Mesenchymal stem cell (in vitro differentiated cells and primary cell): ENCODE measurements at regions not wholly inside any gene's neighbourhood (a gene's known extent, or its start where the extent isn't known, plus 50 kb on each side); places are given as distances from the start of the nearest gene placed in this dataset.

Experiments
- DNase-seq: peaks from one replicate; pipeline ENCODE4 v3.0.0-alpha.2; 2013
- H2AFZ ChIP-seq: one replicate; pipeline ENCODE4 v1.6.1; 2013; ENCODE audit warnings: low read depth, mild to moderate bottlenecking, control low read depth, inconsistent platforms, low read length, moderate library complexity
- H2AK5ac ChIP-seq: 2 replicates; pipeline ENCODE4 v1.6.1; 2013; ENCODE audit warnings: low read length, moderate library complexity, mild to moderate bottlenecking, inconsistent platforms; ENCODE audit not compliant: severe bottlenecking
- H2BK120ac ChIP-seq: one replicate; pipeline ENCODE4 v1.6.1; 2013; ENCODE audit warnings: low read depth, mild to moderate bottlenecking, inconsistent platforms, low read length, moderate library complexity
- H2BK12ac ChIP-seq, 2 experiments: one replicate each; pipeline ENCODE4 v1.6.1; 2013; ENCODE audit warnings: inconsistent platforms in 2 of 2, low read length in 2 of 2, mild to moderate bottlenecking in 2 of 2, moderate library complexity in 2 of 2, control low read depth in 1 of 2
- H2BK15ac ChIP-seq: one replicate; pipeline ENCODE4 v1.6.1; 2013; ENCODE audit warnings: mild to moderate bottlenecking, low read depth, inconsistent platforms; ENCODE audit not compliant: poor library complexity, severe bottlenecking
- H2BK5ac ChIP-seq: 2 replicates; pipeline ENCODE4 v1.6.1; 2013; ENCODE audit warnings: low read depth, mild to moderate bottlenecking, low read length, control low read depth, inconsistent platforms; ENCODE audit not compliant: poor library complexity, severe bottlenecking
- H3K14ac ChIP-seq, 2 experiments: one replicate each; pipeline ENCODE4 v1.6.1; 2013; ENCODE audit warnings: inconsistent platforms in 2 of 2, low read length in 2 of 2, control low read depth in 1 of 2, mild to moderate bottlenecking in 1 of 2, moderate library complexity in 1 of 2
- H3K18ac ChIP-seq, 2 experiments: one replicate each; pipeline ENCODE4 v1.6.1; 2013; ENCODE audit warnings: inconsistent platforms in 2 of 2, low read length in 2 of 2, control low read depth in 1 of 2, low read depth in 1 of 2, mild to moderate bottlenecking in 1 of 2
- H3K23ac ChIP-seq, 2 experiments: one replicate each; pipeline ENCODE4 v1.6.1; 2013; ENCODE audit warnings: inconsistent platforms in 2 of 2, low read length in 2 of 2, mild to moderate bottlenecking in 2 of 2, moderate library complexity in 2 of 2, control low read depth in 1 of 2
- H3K27ac ChIP-seq: 2 replicates; pipeline ENCODE4 v1.5.1; 2013; ENCODE audit warnings: mild to moderate bottlenecking, moderate library complexity, low read length, control low read depth, inconsistent platforms; ENCODE audit not compliant: poor library complexity, severe bottlenecking
- H3K27me3 ChIP-seq, 2 experiments: 2 replicates each; pipeline versions ENCODE4 v1.6.1 to v1.7.0; 2013; ENCODE audit warnings: low read length in 2 of 2, mild to moderate bottlenecking in 2 of 2, moderate library complexity in 2 of 2, control low read depth in 1 of 2, inconsistent platforms in 1 of 2; ENCODE audit not compliant: control insufficient read depth in 1 of 2, insufficient read depth in 1 of 2
- H3K36me3 ChIP-seq, 2 experiments: 2 replicates each; pipeline versions ENCODE4 v1.6.1 to v1.7.0; 2013; ENCODE audit warnings: low read length in 2 of 2, control low read depth in 1 of 2, inconsistent platforms in 1 of 2, low read depth in 1 of 2, mild to moderate bottlenecking in 1 of 2; ENCODE audit not compliant: insufficient read depth in 2 of 2, control insufficient read depth in 1 of 2
- H3K4ac ChIP-seq, 2 experiments: one replicate each; pipeline ENCODE4 v1.6.1; 2013; ENCODE audit warnings: inconsistent platforms in 2 of 2, low read length in 2 of 2, mild to moderate bottlenecking in 2 of 2, moderate library complexity in 2 of 2, control low read depth in 1 of 2, low read depth in 1 of 2
- H3K4me1 ChIP-seq: 2 replicates; pipeline ENCODE4 v1.6.1; 2013; ENCODE audit warnings: low read depth, low read length, control low read depth; ENCODE audit not compliant: control insufficient read depth, insufficient read depth
- H3K4me2 ChIP-seq: 2 replicates; pipeline ENCODE4 v1.6.1; 2013; ENCODE audit warnings: low read length, mild to moderate bottlenecking, inconsistent platforms; ENCODE audit not compliant: poor library complexity, severe bottlenecking
- H3K4me3 ChIP-seq, 2 experiments: 2 replicates each; pipeline versions ENCODE4 v1.5.1 to v1.7.0; 2013; ENCODE audit warnings: low read length in 2 of 2, mild to moderate bottlenecking in 2 of 2, control low read depth in 1 of 2, low read depth in 1 of 2; ENCODE audit not compliant: insufficient read depth in 1 of 2
- H3K79me1 ChIP-seq: replicated peaks from 2 replicates; pipeline ENCODE4 v1.6.1; 2013; ENCODE audit warnings: mild to moderate bottlenecking, control low read depth, low read length, inconsistent platforms; ENCODE audit not compliant: poor library complexity, severe bottlenecking
- H3K9ac ChIP-seq: 2 replicates; pipeline ENCODE4 v1.7.0; 2013; ENCODE audit warnings: mild to moderate bottlenecking, low read length, moderate library complexity
- H3K9me3 ChIP-seq: 2 replicates; pipeline ENCODE4 v1.7.0; 2013; ENCODE audit warnings: mild to moderate bottlenecking, low read length; ENCODE audit not compliant: control insufficient read depth
- H4K8ac ChIP-seq: one replicate; pipeline ENCODE4 v1.6.1; 2013; ENCODE audit warnings: inconsistent platforms, mild to moderate bottlenecking, low read length, moderate library complexity
- H4K91ac ChIP-seq: one replicate; pipeline ENCODE4 v1.6.1; 2013; ENCODE audit warnings: mild to moderate bottlenecking, low read length, inconsistent platforms
- WGBS: methylation state at CpG from one replicate; pipeline ENCODE4 v1.1.7; 2013; ENCODE audit warnings: mixed read lengths; 5-methylcytosine and 5-hydroxymethylcytosine counted together

DNA sequence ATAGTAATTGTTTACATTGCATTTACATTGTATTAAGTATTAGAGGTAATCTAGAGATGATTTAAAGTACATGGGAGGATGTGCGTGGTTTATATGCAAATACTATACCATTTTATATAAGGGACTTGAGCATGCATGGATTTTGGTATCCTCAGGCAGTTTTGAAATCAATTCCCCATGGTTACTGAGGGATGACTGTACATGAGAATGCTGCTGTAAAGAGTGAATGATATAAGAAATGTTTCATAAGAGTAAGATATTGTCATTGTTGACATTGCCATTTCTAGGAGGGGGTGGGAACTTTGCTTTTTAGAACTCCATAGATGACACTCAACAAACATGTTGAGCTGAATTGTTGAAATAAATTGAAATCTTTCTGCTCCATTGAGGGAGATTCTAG lies 185.0 kb downstream of the SEMA6A start:
- peaks cover 7% of the 10 kb centered on the region for H3K4me1 ChIP-seq
- no peak overlapping the region for H2BK12ac ChIP-seq
- H3K4me3 ChIP-seq, result no peak overlapping the region
- H4K8ac ChIP-seq, result no peak overlapping the region
- no peak overlapping the region for H3K18ac ChIP-seq
- H2BK15ac ChIP-seq, result no peak overlapping the region
- no peaks in the 10 kb centered on the region for H3K27me3 ChIP-seq
- no peak for DNase-seq
- no peak overlapping the region for H2AK5ac ChIP-seq
- no peaks in the 10 kb centered on the region for H3K79me1 ChIP-seq
- no peak overlapping the region for H3K4ac ChIP-seq
- H3K9me3 ChIP-seq, result no peaks in the 10 kb centered on the region
- no peaks in the 10 kb centered on the region for H3K36me3 ChIP-seq
- H2BK120ac ChIP-seq, result no peak overlapping the region
- no peak overlapping the region for H3K9ac ChIP-seq
- no peak overlapping the region for H2AFZ ChIP-seq
- no CpG with 5 or more reads among the region's 1 CpG for WGBS
- H2BK5ac ChIP-seq, result no peak overlapping the region
- no peak overlapping the region for H3K27ac ChIP-seq
- no peak overlapping the region for H3K4me2 ChIP-seq
- no peak overlapping the region for H3K23ac ChIP-seq
- H3K14ac ChIP-seq, result no peak overlapping the region
- H4K91ac ChIP-seq, result no peak overlapping the region

DNA sequence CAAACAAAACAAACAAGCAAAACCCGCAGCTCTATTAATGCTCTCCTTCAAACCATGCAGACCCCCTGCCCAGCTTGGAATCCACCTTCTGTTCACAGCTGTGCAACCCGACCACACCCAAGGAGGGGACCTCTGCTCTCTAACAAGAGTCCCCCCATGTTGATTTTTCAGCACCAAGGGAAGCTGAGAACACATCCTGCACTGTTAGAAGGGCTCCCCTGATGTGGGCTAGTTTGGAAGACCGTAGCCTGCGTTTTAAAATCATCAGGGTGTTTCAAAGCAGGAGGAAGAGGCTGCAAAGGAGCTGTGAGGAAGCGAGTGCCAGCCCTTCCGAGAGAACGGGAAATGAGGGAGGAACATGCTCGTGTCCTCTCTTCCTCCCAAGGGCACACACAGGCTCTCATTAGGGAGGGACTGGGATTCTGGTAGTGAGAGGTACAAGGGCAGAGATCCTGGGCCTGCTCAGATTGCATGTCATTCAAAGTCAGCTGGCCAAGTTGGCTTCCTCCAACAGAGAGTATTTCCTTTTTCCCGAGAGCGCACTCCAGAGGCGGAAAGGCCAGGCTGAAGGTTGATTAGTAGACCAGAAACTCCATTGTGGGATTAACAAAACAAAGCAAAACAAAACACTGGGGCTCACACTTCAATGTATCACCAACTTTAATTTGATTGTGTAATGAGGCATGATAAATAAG lies 185.9 kb downstream of the SEMA6A start:
- Histone ChIP-seq H3K4me2 (peak overlapping the region; percentile 45), H2BK12ac (no peak overlapping the region), H2AK5ac (no peak overlapping the region), H3K9ac (no peak overlapping the region), H2AFZ (no peak overlapping the region), H3K18ac (no peak overlapping the region), H3K9me3 (no peaks in the 10 kb centered on the region), H4K8ac (no peak overlapping the region), H2BK5ac (no peak overlapping the region), H3K23ac (no peak overlapping the region), H3K36me3 (no peaks in the 10 kb centered on the region), H3K27ac (no peak overlapping the region), H3K4me3 (no peak overlapping the region), H3K14ac (no peak overlapping the region), H3K27me3 (no peaks in the 10 kb centered on the region), H2BK120ac (no peak overlapping the region), H3K4ac (no peak overlapping the region), H3K79me1 (no peaks in the 10 kb centered on the region), H2BK15ac (no peak overlapping the region), H3K4me1 (peaks cover 7% of the 10 kb centered on the region), H4K91ac (no peak overlapping the region)
- WGBS, result 83% methylated on average over 11 of the region's 11 CpGs
- DNase-seq, result no peak

DNA sequence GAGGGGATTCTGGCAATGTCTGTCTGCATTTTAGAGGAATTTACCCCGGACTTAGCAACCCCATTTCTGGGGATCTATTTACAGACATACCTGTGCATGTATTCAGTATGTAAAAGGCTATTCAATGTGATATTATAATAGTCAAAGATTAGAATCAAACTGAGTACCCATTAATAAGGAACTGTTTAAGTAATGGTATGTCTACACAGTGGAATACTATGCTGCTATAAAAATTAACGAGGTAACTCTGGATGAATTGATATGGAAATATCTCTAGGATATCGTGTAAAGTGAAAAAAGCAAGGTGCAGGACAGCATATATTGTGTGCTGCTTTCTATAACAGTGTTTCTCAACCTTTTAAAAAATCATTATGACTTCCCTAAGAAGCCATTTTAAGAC lies 186.9 kb downstream of the SEMA6A start:
- no peaks in the 10 kb centered on the region for H3K9me3 ChIP-seq
- no peak overlapping the region for H2BK5ac ChIP-seq
- H2BK12ac ChIP-seq, result no peak overlapping the region
- no peaks in the 10 kb centered on the region for H3K79me1 ChIP-seq
- H4K8ac ChIP-seq, result no peak overlapping the region
- H3K4me3 ChIP-seq, result no peak overlapping the region
- H2BK120ac ChIP-seq, result no peak overlapping the region
- peaks cover 7% of the 10 kb centered on the region for H3K4me1 ChIP-seq
- H2AFZ ChIP-seq, result no peak overlapping the region
- H3K27ac ChIP-seq, result no peak overlapping the region
- WGBS, result 83% methylated on average over 2 of the region's 3 CpGs
- no peak overlapping the region for H3K23ac ChIP-seq
- no peak overlapping the region for H2BK15ac ChIP-seq
- no peak overlapping the region for H2AK5ac ChIP-seq
- no peak for DNase-seq
- no peak overlapping the region for H3K4ac ChIP-seq
- H4K91ac ChIP-seq, result no peak overlapping the region
- no peak overlapping the region for H3K14ac ChIP-seq
- no peak overlapping the region for H3K4me2 ChIP-seq
- H3K36me3 ChIP-seq, result no peaks in the 10 kb centered on the region
- no peaks in the 10 kb centered on the region for H3K27me3 ChIP-seq
- no peak overlapping the region for H3K9ac ChIP-seq
- no peak overlapping the region for H3K18ac ChIP-seq

DNA sequence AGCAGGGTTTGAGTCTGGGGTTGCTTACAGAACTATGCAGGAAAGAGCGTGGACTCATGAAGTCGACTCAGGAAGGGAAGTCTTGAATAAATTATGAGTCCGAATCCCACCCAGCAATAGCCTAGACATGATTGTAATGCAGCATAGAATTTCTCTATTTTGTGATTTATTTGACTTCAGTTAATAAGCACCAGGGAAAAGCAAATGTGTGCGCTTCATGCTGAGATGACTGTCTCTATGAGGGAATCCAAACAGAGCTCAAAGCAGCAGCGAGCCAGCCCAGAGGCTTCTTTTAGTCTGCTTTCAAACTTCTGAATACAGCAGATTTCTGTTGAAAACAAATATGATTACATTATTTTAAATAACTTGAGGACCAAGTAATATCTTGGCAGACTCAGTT lies 188.0 kb downstream of the SEMA6A start:
- 73% methylated on average over 3 of the region's 5 CpGs for WGBS
- H2BK15ac ChIP-seq, result no peak overlapping the region
- H2BK5ac ChIP-seq, result no peak overlapping the region

More for the DNA sequence above, 188.0 kb downstream of the SEMA6A start:
- Histone ChIP-seq H3K4me2 (no peak overlapping the region), H2BK120ac (no peak overlapping the region), H4K8ac (no peak overlapping the region), H3K27ac (no peak overlapping the region), H2AFZ (no peak overlapping the region), H2AK5ac (no peak overlapping the region), H3K18ac (no peak overlapping the region), H3K4ac (no peak overlapping the region), H3K9ac (no peak overlapping the region), H3K79me1 (no peaks in the 10 kb centered on the region), H3K23ac (no peak overlapping the region), H2BK12ac (no peak overlapping the region), H3K4me3 (no peak overlapping the region), H3K27me3 (no peaks in the 10 kb centered on the region), H3K4me1 (peaks cover 7% of the 10 kb centered on the region), H3K14ac (no peak overlapping the region), H3K9me3 (no peaks in the 10 kb centered on the region), H3K36me3 (no peaks in the 10 kb centered on the region), H4K91ac (no peak overlapping the region)
- no peak for DNase-seq
